ENCODE measurements at regions not wholly inside any gene's neighbourhood (a gene's known extent, or its start where the extent isn't known, plus 50 kb on each side); places are given as distances from the start of the nearest gene placed in this dataset.

DNA sequence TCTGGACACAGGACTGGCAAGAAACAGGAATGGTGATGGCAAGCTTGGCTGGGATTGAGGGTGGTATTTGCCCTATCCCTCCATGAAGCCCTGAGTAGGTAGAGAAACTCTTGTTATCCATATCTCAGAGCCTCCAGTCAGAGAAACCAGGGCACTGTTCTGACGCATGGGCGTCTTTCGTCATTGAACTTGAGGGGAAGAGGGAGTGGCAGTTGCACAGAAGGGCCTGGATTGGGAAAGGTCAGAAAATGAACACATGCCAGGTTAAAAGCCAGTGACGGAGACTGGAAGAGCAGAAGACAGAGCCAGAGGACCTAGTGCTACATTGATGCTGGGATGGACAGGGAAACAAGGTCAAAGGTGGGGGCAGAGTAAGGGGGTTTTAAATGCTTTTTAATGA is 516.7 kb downstream of the PLPP3 start:
- DNase-seq = no peak

DNA sequence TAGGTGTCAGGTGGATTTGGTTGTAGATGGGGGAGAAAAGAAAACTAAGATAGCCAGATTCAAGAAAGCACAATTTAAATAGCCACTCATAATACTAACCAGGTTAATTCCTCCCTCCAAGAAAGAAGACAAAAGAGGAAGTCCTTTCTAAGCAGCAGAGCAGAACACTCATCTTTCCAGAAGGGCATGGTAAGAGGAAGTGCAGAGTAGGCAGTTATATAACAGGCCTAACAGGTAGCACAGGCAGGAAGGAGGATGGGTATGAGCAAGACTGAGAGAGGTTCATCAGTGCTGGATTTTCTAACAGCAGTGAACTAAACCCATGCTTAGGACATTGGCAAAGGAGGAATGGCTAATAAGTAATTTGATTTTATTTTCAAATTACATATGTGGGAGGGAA is 517.5 kb downstream of the PLPP3 start:
- DNase-seq = no peak

DNA sequence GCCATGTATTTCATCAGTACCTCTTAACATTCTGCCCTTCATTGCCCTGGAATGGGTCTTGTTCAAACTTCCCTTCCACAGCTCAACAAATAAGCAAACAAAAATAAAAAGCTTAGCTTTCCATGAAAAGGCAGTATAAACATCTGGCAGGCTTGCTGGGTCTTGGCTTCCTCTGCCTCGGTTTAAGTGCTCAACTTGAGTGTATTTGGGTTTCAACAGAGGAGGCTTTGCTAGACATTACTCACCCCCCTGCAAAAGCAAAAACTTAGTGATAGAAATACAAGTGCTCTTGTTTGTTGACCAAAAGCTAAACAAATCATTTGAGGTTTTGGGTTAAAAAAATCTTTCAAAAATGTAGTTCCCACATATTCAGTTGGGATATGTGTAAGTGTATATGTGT is 518.5 kb downstream of the PLPP3 start:
- DNase-seq = no peak

DNA sequence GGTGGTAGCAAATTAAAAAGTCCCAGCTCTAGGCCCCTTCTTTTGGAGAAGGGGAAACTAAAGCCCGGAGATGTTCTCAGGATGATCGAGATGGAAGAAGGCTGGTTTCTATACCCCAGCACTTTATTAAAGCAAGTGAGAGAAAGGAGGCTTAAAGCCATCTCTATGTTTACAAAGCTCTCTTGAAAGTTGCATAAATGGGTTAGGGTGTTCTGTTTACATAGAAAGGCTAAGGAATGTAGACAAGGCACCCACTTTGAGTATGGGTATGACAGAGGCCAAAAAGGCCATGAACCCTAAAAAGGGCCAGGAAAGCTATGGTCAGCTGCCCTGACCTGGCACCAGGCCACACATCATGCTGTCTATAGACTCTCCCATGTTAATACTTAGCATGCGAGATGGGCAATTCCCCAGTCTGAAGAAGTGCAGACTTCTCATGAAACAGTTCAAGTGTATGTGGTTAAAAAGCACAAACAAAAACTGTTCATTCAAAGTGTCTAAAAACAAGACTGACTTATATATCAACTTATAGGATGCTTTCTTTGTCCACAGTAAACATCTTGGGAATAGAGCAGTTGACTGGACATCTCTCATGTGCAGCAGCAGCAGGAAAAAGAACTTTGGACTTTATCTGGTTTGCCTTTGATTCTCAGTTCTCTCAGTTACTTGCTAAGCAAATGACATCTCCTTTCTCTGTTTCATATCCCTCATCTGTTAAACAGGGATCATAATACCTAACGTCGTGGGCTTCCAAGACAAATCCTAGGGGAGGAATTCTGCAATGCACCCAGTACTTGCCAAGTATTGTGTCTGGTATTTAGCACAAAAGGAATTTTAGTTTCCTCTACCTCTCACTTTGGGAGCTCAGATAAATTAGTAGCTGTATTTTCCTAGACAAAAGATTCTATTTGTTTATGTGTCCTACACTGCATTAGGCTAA is 521.6 kb downstream of the PLPP3 start:
- no peak for DNase-seq

DNA sequence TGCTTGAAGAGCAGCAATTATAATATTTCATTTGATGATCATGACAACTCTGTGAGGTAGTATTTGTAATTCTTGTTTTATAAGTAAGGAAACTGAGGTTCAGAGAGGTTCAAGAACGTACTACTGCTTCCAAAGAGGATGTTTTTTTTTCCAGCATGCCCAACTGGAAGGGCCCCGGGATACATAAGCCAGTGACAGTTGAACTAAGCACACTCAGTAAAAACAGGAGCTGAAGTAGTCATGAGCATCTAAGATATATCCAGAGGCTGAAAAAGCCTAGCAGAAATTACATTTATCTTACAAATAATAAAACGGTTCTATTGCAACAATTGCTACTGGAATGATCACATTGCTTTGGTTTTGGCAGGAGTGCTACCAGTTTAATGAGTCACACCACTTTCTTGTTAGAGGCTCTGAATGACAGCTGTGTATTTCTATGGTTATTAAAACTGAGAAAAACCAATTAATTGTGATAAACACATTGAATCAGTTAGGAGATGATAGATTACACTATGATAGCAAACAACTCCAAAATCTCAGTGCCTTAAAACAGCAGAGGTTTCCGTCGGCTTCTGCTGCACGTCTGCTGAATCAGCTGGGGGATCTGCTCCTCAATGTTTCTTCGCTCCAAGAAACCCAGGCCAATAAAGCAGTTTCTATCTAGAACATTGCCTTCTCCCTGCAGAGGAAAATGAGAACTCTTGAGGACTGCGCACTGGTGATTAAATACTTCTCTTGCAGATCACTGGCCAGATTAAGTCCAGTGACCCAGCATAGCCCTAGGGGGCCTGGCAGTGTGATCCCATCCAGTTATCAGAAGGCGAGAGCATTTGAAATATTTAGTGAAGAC is 522.7 kb downstream of the PLPP3 start:
- DNase-seq = no peak

DNA sequence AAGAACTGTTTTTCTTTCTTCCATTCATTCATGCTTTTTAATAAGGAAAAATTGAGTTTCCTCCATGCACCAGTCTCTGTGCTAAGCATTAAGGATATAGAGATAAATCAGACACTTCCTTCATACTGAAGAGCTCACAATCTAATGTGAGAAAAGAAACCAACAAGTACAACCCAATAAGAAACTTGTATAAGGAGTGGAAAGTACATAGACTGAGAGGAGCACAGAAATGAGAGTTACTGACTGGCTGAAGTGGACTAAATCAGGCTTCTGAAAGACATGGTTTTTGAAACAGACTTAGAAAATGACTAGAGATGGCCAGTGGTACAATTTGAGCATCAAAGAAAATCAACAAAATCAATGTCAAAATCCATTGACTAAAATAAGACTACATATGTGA is 524.4 kb downstream of the PLPP3 start:
- no peak for DNase-seq

DNA sequence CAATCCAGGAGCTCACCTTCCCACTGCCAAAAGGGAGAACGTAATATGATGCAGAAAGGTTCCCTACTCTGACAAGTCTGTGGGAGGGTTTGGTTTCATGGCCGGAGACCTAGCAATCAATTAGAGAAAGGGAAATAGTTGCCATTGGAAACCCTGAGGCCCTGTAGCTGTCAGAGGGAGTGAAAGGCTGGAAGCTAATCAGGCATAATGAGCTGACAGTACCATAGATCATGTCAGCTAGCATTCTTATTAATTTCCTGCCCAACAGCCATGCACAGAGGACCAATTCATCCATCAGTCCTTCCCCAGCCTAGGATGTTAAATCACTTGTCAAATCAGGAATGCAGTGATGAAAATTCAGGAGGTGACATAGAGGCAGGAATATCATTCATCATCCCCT is 527.3 kb downstream of the PLPP3 start:
- no peak for DNase-seq

DNA sequence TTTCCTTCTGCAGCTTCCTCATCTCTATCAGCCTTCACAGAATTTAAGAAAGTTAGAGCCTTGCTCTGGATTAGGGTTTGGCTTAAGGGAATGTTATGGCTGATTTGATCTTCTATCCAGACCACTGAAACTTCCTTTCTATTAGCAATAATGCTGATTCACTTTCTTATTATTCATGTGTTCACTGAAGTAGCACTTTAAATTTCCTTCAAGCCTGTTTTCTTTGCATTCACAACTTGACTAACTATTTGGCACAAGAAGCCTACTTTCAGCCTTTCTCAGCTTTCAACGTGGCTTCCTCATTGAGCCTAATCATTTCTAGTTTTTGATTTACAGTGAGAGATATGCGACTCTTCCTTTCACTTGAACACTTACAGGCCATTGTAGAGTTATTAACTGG is 528.5 kb downstream of the PLPP3 start:
- DNase-seq = no peak

DNA sequence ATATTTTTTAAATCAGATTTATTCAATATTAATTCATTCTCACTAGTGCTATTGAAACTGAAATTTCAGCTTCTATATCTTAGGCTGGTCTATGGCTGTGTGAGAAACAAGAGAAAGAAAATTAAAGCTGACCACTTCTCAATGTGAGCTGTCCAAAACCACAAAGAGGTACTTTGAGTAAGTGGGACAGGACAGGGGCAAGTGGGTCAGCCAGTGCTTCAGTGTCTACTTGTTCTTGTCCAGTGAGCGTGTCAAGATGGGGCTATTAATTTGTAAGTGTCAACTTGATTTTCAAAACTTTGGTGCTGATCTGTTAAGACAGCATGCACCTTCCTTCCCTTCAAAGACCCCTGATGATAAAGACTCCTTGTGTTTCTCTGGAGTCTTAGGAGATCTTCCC is 533.9 kb downstream of the PLPP3 start:
- no peak for DNase-seq

DNA sequence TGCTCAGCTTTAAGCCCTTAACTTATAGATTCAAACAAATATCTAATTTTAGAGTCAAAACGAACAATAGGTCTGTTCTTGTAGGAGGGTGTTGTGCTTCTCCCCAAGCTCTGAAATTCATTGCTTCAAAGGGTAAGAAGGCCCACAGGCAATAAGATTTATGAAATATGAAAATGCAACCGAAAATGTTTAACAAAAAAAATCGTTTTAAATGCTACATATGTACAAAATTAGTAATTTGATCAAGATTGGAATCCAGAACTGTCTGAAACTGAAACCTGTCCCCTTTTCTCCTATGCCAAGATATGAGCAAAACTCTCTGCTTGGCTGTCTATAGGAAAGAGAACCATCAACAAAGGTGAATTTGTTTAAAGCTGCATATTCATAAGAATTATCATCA is 534.3 kb downstream of the PLPP3 start:
- DNase-seq = no peak

DNA sequence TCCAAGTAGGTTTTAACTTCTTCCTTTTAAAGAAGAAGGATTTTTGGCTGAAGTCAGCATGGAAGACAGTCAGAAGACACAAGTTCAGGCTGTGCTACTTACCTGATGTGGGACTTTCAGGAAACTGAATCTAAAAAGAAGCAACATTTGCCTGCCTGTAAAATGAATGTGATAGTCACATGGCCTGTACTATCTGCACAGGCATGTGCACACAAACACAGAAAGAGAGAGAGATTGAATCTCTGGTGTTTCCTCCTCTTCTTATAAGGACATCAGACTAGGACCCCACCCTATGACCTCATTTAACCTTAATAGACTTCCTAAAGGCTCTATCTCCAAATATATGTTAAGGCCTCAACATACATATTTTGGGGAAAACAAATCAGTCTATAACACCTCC is 542.9 kb downstream of the PLPP3 start:
- DNase-seq = no peak

DNA sequence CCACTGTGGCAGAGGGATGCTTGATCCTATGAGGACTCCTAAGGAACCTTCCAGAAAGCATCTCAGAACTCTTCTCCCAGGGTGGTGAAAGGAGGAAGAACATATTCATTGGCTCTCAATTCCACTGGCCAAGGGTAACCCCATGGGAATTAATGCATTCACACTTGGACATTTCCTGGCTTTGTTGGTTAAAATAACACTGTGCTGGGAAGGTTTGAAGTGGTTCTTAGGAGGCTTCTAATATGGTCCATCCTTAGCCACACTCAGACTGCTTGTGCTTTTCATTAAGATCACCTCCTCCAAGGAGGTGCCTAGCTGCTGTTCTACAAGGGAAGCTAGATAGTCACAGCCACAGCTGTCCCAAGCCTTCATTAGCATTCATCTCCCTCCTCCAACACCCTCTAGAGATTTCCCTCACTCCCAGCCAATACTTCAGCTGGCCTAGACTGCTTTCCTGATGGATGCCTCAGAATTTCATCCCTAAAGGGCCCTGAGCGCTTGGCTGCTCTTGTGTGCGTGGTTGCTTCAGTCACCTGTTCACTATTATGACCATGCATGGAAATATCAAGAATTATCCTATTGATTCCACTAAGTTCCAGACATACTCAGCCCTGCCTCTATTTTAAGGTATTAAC is 544.4 kb downstream of the PLPP3 start:
- no peak for DNase-seq

DNA sequence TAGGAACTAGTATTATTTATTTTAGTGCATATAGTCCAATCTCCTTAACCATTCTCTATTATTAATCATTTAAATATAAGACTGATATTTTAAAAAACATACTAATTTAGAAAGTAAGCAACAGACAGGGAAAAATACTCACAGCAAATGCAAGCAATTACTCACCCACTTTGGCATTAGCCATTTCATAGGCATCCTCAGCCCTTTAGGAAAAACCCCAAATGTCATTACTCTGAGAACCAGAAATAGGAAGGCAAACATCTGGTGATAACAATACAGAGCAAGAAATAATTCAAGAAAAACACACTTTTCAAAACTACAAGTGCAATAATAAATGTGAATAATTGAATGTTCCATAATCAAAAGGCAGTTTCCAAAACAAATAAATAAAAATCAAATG is 545.1 kb downstream of the PLPP3 start:
- no peak for DNase-seq

DNA sequence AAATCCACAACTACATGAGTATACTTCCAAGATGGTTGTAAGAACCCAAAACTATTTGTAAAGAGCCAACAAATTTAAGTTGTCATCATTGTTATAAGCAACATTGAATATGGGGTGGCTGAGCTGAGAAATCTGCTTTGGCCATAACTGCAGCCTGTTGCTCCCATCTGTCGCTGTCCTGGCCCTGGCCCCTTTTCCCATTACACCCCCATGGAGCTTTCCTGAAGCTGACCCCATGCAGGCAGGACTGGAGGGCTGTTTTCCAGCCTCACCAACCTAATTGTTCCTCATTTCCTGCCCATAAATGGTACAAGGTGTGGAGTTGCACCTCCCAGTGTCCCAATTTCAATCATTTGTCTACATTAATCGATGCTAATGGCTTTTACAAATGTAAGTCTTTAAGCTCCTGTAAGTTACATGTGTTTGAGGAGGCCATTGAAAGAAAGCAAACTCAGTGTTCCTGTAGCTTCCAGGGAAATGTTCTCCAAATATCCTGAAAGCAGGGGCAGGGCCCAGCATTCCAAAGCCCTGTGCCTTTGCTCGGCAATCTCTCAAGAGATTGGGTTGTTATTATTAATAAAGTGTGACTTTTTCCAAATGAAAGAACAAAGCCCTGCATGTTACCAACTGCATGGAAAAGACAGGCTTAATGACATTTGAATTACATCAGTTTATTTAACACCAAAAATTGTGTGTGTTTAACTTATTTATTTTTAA is 545.9 kb downstream of the PLPP3 start:
- no peak for DNase-seq

DNA sequence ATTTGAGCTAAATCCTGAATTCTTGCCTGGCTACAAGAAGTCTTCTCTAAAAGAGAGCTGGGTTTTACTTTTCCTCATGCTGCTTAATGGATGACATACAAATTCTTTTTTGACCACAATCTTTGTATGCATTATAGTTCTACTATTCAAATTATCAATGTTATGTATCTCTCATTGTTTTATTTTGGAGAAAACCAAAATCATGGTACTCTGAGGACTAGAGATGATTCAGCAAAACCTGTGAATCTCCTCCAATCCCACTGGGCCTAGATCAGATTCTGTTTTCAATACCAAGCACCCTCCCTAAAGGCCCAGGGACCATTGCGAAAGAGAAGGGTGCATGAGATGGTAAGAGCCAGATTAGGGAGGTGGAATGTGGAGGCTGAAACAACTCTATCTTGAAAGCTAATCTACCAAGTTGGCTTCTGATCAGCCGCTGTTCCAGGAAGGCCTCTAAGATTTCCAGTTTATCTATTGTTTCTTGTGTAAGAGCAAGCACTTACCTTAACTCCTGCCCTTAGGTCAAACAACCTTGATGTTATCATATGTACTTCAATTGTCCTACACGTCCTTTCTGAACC is 547.2 kb downstream of the PLPP3 start:
- no peak for DNase-seq

DNA sequence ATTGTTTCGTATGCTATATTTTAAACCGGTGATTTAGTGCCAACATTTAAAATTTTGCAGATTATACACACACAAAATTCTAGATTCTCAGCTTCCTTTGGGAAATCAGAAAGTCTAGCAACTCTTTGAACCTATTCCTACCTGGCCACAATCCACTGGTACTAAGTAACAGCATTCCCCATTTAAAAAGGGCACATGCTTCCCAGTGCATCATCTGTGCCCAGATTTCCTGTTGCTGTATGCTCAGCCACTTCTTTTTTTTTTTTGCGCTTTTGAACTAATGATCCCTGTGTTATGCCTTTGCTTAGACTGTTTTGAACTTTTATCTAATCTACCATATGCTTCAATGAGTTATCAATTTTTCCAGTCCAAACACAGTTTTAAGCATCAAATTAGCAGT is 548.4 kb downstream of the PLPP3 start:
- no peak for DNase-seq

DNA sequence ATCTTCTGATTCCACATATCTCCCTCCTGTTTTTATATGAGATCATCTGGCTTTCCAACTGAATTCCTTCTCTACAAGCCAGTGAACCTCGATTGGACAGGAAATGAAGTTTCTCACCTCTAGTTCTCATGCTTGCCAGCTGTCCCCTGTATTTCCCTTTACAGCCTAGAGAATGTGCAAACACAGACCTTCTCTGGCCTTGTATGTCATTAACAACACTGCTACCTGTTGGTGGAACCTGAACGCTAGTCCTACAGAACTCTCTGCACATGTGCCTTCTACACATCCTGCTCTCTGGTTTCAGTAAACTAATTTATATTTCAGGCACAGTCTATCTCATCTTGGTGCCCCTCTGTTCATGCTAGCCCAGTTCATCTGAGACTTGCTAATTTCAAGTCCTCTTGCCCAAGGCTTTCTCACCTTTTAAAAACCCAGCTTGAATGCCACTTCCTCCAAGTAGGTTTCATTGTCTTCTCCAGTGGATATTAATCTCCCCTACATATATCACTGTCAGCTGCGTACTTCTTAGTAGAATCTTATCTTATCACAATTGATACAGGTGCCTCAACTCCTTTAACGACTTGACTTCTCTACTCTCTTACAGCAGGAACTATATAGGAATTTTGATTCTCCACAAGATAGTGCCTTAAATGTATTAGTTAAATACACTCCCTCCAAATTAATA is 549.9 kb downstream of the PLPP3 start:
- no peak for DNase-seq

DNA sequence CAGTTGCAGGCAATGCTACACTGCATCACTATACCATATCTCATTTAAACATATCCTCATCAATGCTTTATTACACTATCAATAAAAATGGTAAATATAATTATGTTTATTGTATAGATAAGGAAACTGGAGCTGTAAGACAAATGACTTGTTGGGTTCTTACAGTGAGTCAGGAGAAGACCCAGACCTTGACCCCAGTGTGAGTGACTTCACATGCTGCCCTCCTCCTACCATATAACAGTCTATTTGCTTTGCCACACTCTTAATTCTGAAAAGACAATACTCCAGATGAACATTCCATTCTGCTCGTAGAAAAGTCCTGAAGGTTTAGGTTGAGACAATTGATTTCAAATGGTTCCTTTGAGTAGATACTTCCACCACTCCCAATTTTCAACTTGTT is 550.5 kb downstream of the PLPP3 start:
- DNase-seq = no peak

DNA sequence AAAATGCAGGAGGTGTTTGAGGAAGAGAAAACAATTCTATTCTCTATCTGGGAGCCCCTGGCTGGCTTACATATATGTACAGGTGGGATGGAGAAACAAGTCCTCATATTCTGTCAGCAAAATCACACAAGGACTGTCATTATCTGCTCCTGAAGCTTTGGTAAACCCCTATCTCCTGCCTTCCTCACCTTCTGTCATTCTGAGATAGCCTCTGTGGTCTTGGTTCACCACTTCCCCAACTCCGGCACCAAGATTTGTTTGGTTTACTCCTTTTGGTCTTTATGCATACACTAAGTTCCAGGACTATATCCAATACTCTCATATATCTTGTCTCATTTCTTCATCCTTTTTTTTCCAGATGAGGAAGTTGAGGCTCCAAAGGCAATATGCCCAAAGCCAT is 551.1 kb downstream of the PLPP3 start:
- DNase-seq = no peak

DNA sequence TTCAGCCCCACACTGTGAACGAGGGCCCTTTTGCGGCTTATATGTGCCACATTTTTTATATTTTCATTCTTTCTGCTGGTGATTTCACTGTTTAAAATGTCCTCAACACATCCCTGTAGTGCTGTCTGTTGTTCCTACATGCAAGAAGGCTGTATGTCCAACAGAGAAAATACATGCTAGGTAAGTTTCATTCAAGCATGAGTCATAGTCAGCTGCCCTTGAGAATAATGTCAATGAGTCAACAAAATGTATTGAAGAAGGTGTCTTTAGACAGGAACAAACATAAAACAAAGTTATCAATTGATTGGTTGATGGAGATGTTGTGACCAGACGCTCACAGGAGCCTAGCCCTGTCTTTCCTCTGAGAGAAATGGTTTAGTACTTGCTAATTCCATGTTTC is 553.4 kb downstream of the PLPP3 start:
- no peak for DNase-seq

DNA sequence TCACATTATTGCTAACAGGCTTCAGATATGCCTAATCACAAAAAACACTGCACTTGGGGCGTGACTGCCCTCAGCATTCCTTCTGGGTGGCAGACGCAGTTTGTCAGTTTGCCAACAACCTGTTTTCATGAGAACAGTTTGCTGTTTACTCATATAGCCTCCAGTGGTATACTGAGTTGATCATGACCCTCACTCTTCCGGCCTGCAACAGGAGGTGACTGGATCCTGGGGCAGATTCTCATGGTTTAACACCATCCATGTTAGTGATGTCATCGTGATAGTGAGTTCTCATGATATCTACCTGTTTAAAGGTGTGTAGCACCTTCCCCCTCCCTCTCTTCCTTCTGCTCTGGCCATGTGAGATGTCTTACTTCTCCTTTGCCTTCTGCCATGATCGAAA is 555.2 kb downstream of the PLPP3 start:
- DNase-seq = no peak

DNA sequence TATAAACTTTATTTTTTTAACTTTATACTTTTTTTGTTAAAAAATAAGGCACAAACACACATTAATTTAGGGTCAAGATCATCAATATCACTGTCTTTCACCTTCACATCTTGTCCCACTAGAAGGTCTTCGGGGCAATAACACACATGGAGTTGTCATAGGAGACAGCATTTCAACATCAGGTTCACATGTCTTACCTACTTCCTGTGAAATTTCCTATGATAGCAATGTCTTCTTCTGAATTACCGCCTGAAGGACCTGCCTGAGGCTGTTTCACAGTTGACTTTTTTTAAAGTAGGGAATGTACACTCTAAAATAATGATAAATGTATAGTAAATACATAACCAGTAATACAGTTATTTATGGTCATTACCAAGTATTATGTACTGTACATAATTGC is 559.4 kb downstream of the PLPP3 start:
- DNase-seq = no peak

Measured in stimulated activated CD4-positive, alpha-beta T cell treated with anti-CD3 and anti-CD28 coated beads, Interleukin-2, amount 100 ng/mL, for 24 hours (primary cell).